ENCODE measurements at regions not wholly inside any gene's neighbourhood (a gene's known extent, or its start where the extent isn't known, plus 50 kb on each side); places are given as distances from the start of the nearest gene placed in this dataset.
A peak's percentile ranks its signal among the peaks of the same experiment; 100 is the strongest.

- TF ChIP-seq, protein P1, sequence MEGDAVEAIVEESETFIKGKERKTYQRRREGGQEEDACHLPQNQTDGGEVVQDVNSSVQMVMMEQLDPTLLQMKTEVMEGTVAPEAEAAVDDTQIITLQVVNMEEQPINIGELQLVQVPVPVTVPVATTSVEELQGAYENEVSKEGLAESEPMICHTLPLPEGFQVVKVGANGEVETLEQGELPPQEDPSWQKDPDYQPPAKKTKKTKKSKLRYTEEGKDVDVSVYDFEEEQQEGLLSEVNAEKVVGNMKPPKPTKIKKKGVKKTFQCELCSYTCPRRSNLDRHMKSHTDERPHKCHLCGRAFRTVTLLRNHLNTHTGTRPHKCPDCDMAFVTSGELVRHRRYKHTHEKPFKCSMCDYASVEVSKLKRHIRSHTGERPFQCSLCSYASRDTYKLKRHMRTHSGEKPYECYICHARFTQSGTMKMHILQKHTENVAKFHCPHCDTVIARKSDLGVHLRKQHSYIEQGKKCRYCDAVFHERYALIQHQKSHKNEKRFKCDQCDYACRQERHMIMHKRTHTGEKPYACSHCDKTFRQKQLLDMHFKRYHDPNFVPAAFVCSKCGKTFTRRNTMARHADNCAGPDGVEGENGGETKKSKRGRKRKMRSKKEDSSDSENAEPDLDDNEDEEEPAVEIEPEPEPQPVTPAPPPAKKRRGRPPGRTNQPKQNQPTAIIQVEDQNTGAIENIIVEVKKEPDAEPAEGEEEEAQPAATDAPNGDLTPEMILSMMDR (IDR thresholded peaks at IDR 0.05), result peak; percentile 27
- TF ChIP-seq EZH2 (IDR thresholded peaks at IDR 0.05; ENCODE audit: borderline replicate concordance, insufficient read depth, low read depth, low read length, poor library complexity, severe bottlenecking), result no peak
Observed at GRCh38 chr11:69899957-69900821, 81.0 kb upstream of the FGF3 start.
